Panc1 (cell line): ENCODE measurements at regions not wholly inside any gene's neighbourhood (a gene's known extent, or its start where the extent isn't known, plus 50 kb on each side); places are given as distances from the start of the nearest gene placed in this dataset.

Experiments used
- ATAC-seq: fragments of 200-7000 bp; cut with Tn5 transposase; 2 replicates; pipeline ENCODE4 v1.9.1; 2020; ENCODE audit warnings: mild to moderate bottlenecking, moderate library complexity
- BruUV-seq: library from RNA; stranded (reverse); fragments of 400-500 nt; replicated peaks from 2 replicates; lab custom pipeline; 2021; lab: Mats Ljungman, UMichigan
- CTCF ChIA-PET: fragments of 300-600 bp; sonication (Branson Sonifier 250); formaldehyde crosslinking; loops from one replicate; lab custom pipeline; 2022; ENCODE audit warnings: antibody characterized with exemption; lab: Charles Lee
- POLR2A ChIA-PET: fragments of 300-600 bp; sonication (Branson Sonifier 250); formaldehyde crosslinking; loops from one replicate; lab custom pipeline; 2022; ENCODE audit warnings: antibody characterized with exemption; lab: Charles Lee
- DNase-seq: peaks from one replicate; pipeline ENCODE4 v3.0.0-alpha.2; 2010; ENCODE audit warnings: low read depth, low spot score
- H3K27ac ChIP-seq: 2 replicates; pipeline ENCODE4 v1.5.1; 2011; ENCODE audit warnings: mild to moderate bottlenecking, low read length, inconsistent platforms
- H3K27me3 ChIP-seq: fragments of 200-500 bp; sonication (Bioruptor generic); 2 replicates; pipeline ENCODE4 v1.6.0; 2014; ENCODE audit warnings: low read length, inconsistent platforms; ENCODE audit not compliant: control insufficient read depth, insufficient read depth
- H3K36me3 ChIP-seq: fragments of 200-500 bp; sonication (Bioruptor generic); 2 replicates; pipeline ENCODE4 v1.5.1; 2014; ENCODE audit warnings: inconsistent platforms, mild to moderate bottlenecking, low read length, moderate library complexity; ENCODE audit not compliant: control insufficient read depth, insufficient read depth
- H3K4me1 ChIP-seq: 2 replicates; pipeline ENCODE4 v1.5.1; 2011; ENCODE audit warnings: inconsistent platforms, mild to moderate bottlenecking, low read length, moderate library complexity; ENCODE audit not compliant: control insufficient read depth, insufficient read depth
- H3K4me3 ChIP-seq, 2 experiments: 2 replicates each; pipeline ENCODE4 v1.5.1; 2011 to 2012; ENCODE audit warnings: low read depth in 2 of 2, low read length in 2 of 2, mild to moderate bottlenecking in 2 of 2, inconsistent platforms in 1 of 2, moderate library complexity in 1 of 2
- H3K9me3 ChIP-seq: fragments of 200-500 bp; sonication (Bioruptor generic); 2 replicates; pipeline ENCODE4 v1.5.1; 2014; ENCODE audit warnings: low read depth, mild to moderate bottlenecking, inconsistent platforms, low read length, moderate library complexity; ENCODE audit not compliant: control insufficient read depth, insufficient read depth
- CTCF ChIP-seq: fragments of 450-650 bp; IDR thresholded peaks from 2 replicates; pipeline ENCODE4 v1.5.1; 2017; ENCODE audit warnings: mild to moderate bottlenecking
- POLR2AphosphoS5 ChIP-seq: IDR thresholded peaks from 2 replicates; pipeline ENCODE4 v1.6.1; 2012; ENCODE audit warnings: mild to moderate bottlenecking, low read depth, low read length, moderate library complexity
- REST ChIP-seq, 2 experiments: IDR thresholded peaks; 2 replicates each; pipeline ENCODE4 v1.6.1; 2011 to 2012; ENCODE audit warnings: low read depth in 2 of 2, control low read depth in 1 of 2, low read length in 1 of 2, mild to moderate bottlenecking in 1 of 2, moderate library complexity in 1 of 2; ENCODE audit not compliant: insufficient read depth in 1 of 2
- SIN3A ChIP-seq: IDR thresholded peaks from 2 replicates; pipeline ENCODE4 v1.6.1; 2012; ENCODE audit warnings: low read depth, mild to moderate bottlenecking, low read length, moderate library complexity, borderline replicate concordance; ENCODE audit not compliant: insufficient read depth
- TCF7L2 ChIP-seq: IDR thresholded peaks from 2 replicates; pipeline ENCODE4 v1.6.1; 2011; ENCODE audit warnings: mild to moderate bottlenecking, low read depth, low read length, inconsistent platforms
- in situ Hi-C: cut with HindIII; loops from 2 replicates; pipeline ENCODE4 v1.10.0; 2016; ENCODE audit warnings: low sequenced_read_pairs, low pct_unique_long_range_greater_than_20kb
- intact Hi-C: fragments of 100-400 bp; cut with micrococcal nuclease; formaldehyde crosslinking; loops from one replicate; pipeline ENCODE4 v1.10.0; 2022; ENCODE audit not compliant: unreplicated experiment

DNA sequence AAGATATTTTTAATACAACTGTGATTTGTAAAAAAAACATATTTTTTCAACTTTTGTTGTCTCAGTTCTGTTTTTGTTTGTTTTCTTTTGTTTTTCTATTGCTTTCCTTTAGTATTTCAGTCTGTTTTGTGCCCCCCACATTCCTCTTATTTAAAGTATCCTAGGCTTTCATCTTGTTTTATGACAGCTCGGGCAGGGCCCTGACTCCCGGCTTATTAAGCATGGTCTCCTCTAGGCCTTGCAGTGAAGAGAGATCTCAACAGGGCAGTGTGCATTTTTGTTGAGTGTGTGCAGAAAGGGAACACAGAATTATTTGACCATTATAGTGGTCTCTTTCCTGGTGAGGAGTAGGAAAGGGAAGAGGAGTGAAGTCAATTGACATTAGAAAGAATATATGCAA is 110.2 kb upstream of the SLC38A4 start:
- no peaks in the 10 kb centered on the region; the same call in 1 of the 2 replicates for H3K9me3 ChIP-seq
- H3K27me3 ChIP-seq = no peaks in the 10 kb centered on the region
- in situ Hi-C loops = no loop called here
- no TSS peak for BruUV-seq
- H3K4me1 ChIP-seq = peaks cover 4% of the 10 kb centered on the region
- CTCF ChIA-PET = no interaction called here
- POLR2A ChIA-PET = no interaction called here
- TF ChIP-seq REST (IDR thresholded peaks at IDR 0.05; ENCODE audit: insufficient read depth in 1 of 2, low read depth in 2 of 2, low read length in 1 of 2) = no peak
- no peak for TF ChIP-seq POLR2AphosphoS5
- no peak for TF ChIP-seq TCF7L2
- no peak for TF ChIP-seq CTCF
- TF ChIP-seq SIN3A = no peak
- no peak overlapping the region for H3K4me3 ChIP-seq
- no peaks in the 10 kb centered on the region for H3K36me3 ChIP-seq
- intact Hi-C loops = loop anchor here (10.0 kb wide), 1 partner anchor 591 kb away; no protein-coding TSS in a partner anchor
- H3K27ac ChIP-seq = no peak overlapping the region
- ATAC-seq (no peak), DNase-seq (no peak)

DNA sequence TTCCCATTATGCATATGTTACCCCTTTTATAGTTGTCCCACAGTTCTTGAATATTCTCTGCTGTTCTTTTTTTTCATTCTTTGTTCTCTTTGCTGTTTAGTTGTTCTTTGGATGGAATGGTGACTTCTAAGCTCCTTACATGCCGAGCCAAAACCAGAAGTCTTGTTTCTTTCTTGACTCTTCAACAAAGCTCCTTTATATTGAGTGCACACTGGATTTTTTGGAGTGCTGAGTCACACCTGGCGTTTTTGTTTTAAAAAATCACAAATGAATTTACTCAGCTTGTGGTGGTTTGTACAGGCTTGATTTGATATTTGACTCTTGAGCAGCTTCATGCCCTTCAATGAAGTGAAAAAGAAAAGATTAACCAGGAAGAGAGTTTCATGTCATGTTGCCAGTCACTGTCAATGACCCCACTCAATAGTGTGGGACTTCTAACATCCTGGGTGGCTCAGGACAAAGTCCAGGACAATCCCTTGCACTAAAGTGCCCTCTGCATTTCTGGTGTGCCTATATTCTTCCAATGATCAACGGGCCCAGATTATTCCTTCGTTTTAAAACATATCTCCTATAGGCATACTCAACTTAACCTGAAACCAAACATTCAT is 112.4 kb upstream of the SLC38A4 start:
- H3K4me1 ChIP-seq = peaks cover 6% of the 10 kb centered on the region
- DNase-seq = no peak
- ChIA-PET CTCF (no interaction called here), POLR2A (no interaction called here)
- no peaks in the 10 kb centered on the region for H3K27me3 ChIP-seq
- ATAC-seq = no peak
- H3K9me3 ChIP-seq = no peaks in the 10 kb centered on the region; the same call in 1 of the 2 replicates
- H3K4me3 ChIP-seq = no peak overlapping the region
- intact Hi-C loops = loop anchor here (10.0 kb wide), 1 partner anchor 593 kb away; no protein-coding TSS in a partner anchor
- BruUV-seq = no TSS peak
- TF ChIP-seq SIN3A = no peak
- no peak for TF ChIP-seq CTCF
- TF ChIP-seq POLR2AphosphoS5 = no peak
- TF ChIP-seq REST (IDR thresholded peaks at IDR 0.05; ENCODE audit: insufficient read depth in 1 of 2, low read depth in 2 of 2, low read length in 1 of 2) = no peak
- TF ChIP-seq TCF7L2 = no peak
- H3K27ac ChIP-seq = peak overlapping the region; percentile 29; the same call in 1 of the 2 replicates
- no peaks in the 10 kb centered on the region for H3K36me3 ChIP-seq
- in situ Hi-C loops = no loop called here
